ENCODE measurements at regions not wholly inside any gene's neighbourhood (a gene's known extent, or its start where the extent isn't known, plus 50 kb on each side); places are given as distances from the start of the nearest gene placed in this dataset.

GRCh38 chr2:63669596-63669995, 80.8 kb downstream of the MDH1 start:
- no peak for DNase-seq
- H3K4me3 ChIP-seq: no peak overlapping the region
- H3K4me1 ChIP-seq: no peaks in the 10 kb centered on the region
- no peaks in the 10 kb centered on the region for H3K9me3 ChIP-seq
- TF ChIP-seq, protein P1, sequence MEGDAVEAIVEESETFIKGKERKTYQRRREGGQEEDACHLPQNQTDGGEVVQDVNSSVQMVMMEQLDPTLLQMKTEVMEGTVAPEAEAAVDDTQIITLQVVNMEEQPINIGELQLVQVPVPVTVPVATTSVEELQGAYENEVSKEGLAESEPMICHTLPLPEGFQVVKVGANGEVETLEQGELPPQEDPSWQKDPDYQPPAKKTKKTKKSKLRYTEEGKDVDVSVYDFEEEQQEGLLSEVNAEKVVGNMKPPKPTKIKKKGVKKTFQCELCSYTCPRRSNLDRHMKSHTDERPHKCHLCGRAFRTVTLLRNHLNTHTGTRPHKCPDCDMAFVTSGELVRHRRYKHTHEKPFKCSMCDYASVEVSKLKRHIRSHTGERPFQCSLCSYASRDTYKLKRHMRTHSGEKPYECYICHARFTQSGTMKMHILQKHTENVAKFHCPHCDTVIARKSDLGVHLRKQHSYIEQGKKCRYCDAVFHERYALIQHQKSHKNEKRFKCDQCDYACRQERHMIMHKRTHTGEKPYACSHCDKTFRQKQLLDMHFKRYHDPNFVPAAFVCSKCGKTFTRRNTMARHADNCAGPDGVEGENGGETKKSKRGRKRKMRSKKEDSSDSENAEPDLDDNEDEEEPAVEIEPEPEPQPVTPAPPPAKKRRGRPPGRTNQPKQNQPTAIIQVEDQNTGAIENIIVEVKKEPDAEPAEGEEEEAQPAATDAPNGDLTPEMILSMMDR (IDR thresholded peaks at IDR 0.05): no peak
- TF ChIP-seq POLR2A (IDR thresholded peaks at IDR 0.05): no peak
- no peaks in the 10 kb centered on the region for H3K27me3 ChIP-seq
- no peak overlapping the region for H3K27ac ChIP-seq
- no peaks in the 10 kb centered on the region for H3K36me3 ChIP-seq

- no peak for DNase-seq
- Histone ChIP-seq H3K4me3 (no peak overlapping the region), H3K4me1 (no peaks in the 10 kb centered on the region), H3K9me3 (no peaks in the 10 kb centered on the region), H3K36me3 (no peaks in the 10 kb centered on the region), H3K27ac (no peak overlapping the region), H3K27me3 (no peaks in the 10 kb centered on the region)
- TF ChIP-seq POLR2A (IDR thresholded peaks at IDR 0.05): no peak
- TF ChIP-seq, protein P1 (IDR thresholded peaks at IDR 0.05): no peak
Observed at GRCh38 chr2:63673865-63674533, 85.2 kb downstream of the MDH1 start.

DNA sequence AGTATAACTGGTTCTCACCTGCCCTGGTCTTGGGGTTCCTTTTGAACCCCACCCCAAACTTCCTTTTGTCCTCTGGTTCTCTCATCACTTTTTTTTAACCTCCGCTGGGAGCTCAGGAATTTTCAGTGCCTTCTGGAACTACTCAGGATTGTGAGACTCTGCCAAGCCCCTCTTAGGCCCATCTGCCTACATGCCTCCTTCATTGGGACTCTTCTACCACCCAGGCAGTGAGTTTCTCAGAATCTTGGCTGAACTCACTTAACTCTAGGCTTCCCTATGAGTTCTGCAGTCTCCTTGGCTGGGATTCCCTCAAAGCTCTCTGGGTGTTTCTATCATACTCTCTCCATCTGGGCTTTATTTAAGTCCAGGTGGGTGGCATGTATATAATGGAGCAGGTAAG, 86.3 kb downstream of the MDH1 start:
- H3K36me3 ChIP-seq: no peaks in the 10 kb centered on the region
- H3K4me3 ChIP-seq: no peak overlapping the region
- H3K9me3 ChIP-seq: no peaks in the 10 kb centered on the region
- no peak for DNase-seq
- no peaks in the 10 kb centered on the region for H3K27me3 ChIP-seq
- H3K4me1 ChIP-seq: no peaks in the 10 kb centered on the region
- no peak overlapping the region for H3K27ac ChIP-seq
- TF ChIP-seq, protein P1 (IDR thresholded peaks at IDR 0.05): no peak
- TF ChIP-seq POLR2A (IDR thresholded peaks at IDR 0.05): no peak

- Histone ChIP-seq H3K9me3 (no peaks in the 10 kb centered on the region), H3K27ac (no peak overlapping the region), H3K4me3 (no peak overlapping the region), H3K36me3 (no peaks in the 10 kb centered on the region), H3K27me3 (no peaks in the 10 kb centered on the region), H3K4me1 (no peaks in the 10 kb centered on the region)
- no peak for DNase-seq
- no peak for TF ChIP-seq POLR2A (IDR thresholded peaks at IDR 0.05)
- TF ChIP-seq, protein P1 (IDR thresholded peaks at IDR 0.05): no peak
Observed at GRCh38 chr2:63676135-63676534, 87.4 kb downstream of the MDH1 start.

GRCh38 chr2:63678085-63678484, 89.3 kb downstream of the MDH1 start:
- Histone ChIP-seq H3K4me1 (no peaks in the 10 kb centered on the region), H3K36me3 (no peaks in the 10 kb centered on the region)
- no peak for TF ChIP-seq POLR2A (IDR thresholded peaks at IDR 0.05)
- TF ChIP-seq, protein P1 (IDR thresholded peaks at IDR 0.05): no peak

DNA sequence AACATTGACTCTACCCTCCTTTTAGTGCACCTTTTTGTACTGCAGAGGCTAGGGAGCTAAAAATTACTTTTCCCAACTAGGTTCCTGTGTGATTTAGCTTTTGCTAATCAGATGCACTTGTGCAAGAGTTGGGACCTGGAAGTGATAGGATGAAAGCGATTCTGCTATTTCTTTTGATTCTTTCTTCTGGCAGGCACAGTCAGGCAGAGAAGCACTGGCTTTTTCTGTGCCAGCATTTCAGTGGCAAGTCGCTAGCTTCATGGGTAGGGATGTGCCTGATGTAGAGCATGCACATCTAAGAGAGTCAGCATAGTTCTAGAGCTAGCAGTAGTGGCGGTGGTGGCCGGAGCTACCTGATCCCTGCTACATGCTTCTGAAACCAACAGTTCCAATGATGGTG, 89.8 kb downstream of the MDH1 start:
- H3K9me3 ChIP-seq: no peaks in the 10 kb centered on the region
- no peak for DNase-seq
- no peak for TF ChIP-seq POLR2A (IDR thresholded peaks at IDR 0.05)
- TF ChIP-seq, protein P1 (IDR thresholded peaks at IDR 0.05): no peak
- no peak overlapping the region for H3K4me3 ChIP-seq
- H3K4me1 ChIP-seq: no peaks in the 10 kb centered on the region
- H3K27me3 ChIP-seq: no peaks in the 10 kb centered on the region
- H3K36me3 ChIP-seq: no peaks in the 10 kb centered on the region
- no peak overlapping the region for H3K27ac ChIP-seq

More at GRCh38 chr2:63678085-63678484, 89.3 kb downstream of the MDH1 start:
- DNase-seq: no peak
- Histone ChIP-seq H3K27me3 (no peaks in the 10 kb centered on the region), H3K9me3 (no peaks in the 10 kb centered on the region), H3K4me3 (no peak overlapping the region), H3K27ac (no peak overlapping the region)

Measured in Peyer's patch (tissue), 4 donors.